ENCODE measurements at regions not wholly inside any gene's neighbourhood (a gene's known extent, or its start where the extent isn't known, plus 50 kb on each side); places are given as distances from the start of the nearest gene placed in this dataset.
"Not testable (repeated sequence)": the region's sequence is repeated elsewhere in the genome, so short reads cannot be mapped to it uniquely, and the experiment has no call there.

GRCh38 chr9:7665874-7666273, 133.7 kb downstream of the DMAC1 start:
- no peaks in the 10 kb centered on the region for H3K27me3 ChIP-seq (replicated peaks)
- H3K9me3 ChIP-seq (replicated peaks), result no peaks in the 10 kb centered on the region
- no peaks in the 10 kb centered on the region for H3K4me1 ChIP-seq (replicated peaks)
- no peak for DNase-seq (ENCODE audit: low read depth in 1 of 2, low spot score in 2 of 2)
- no peaks in the 10 kb centered on the region for H3K36me3 ChIP-seq
- H3K27ac ChIP-seq, result no peak overlapping the region
- no peak overlapping the region for H3K4me3 ChIP-seq

DNA sequence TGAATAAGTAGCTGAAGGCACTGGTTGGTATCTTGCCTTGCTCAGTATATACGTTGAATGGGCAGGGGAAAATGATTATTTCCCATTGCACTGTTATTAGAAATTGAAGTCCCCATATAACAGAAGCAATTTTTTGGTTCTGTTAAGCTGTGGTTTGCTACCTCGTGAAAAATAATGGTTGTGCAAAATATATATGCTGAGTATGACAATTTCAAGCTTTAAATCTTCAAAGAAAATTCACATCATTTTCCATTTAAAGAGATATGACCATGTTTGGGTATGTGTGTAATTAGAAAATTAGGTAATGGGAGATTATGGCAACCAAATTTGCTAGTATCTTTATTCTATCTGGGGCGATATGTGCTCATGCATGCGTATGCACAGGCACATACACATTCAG, 139.8 kb downstream of the DMAC1 start:
- no peak overlapping the region for H3K4me3 ChIP-seq
- no peak for DNase-seq (ENCODE audit: low read depth in 1 of 2, low spot score in 2 of 2)
- no peaks in the 10 kb centered on the region for H3K9me3 ChIP-seq (replicated peaks)
- H3K27me3 ChIP-seq (replicated peaks), result no peaks in the 10 kb centered on the region
- no peak overlapping the region for H3K27ac ChIP-seq
- no peaks in the 10 kb centered on the region for H3K4me1 ChIP-seq (replicated peaks)
- H3K36me3 ChIP-seq, result no peaks in the 10 kb centered on the region

DNA sequence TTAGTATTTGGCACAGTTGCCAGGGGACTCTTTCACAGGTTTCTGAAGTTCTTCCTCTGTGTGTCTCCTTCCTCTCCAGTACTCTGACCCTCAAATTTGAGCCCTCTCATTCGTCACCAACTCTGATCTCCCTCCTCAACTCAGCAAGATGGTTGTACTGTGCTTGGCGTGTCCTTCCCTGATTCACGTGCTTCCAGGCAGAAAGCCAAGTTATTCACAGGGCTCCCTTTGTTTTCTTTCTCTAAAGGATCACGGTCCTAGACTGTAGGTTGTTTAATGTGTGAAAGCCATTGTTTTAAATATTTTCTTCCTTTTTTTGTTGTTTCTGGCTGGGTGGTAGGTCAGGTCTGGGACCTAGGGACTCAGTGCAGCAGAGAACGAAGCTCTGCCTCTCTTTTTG, 142.9 kb downstream of the DMAC1 start:
- no peak overlapping the region for H3K27ac ChIP-seq
- no peak for DNase-seq (ENCODE audit: low read depth in 1 of 2, low spot score in 2 of 2)
- H3K4me3 ChIP-seq, result no peak overlapping the region
- H3K9me3 ChIP-seq (replicated peaks), result no peaks in the 10 kb centered on the region
- H3K4me1 ChIP-seq (replicated peaks), result no peaks in the 10 kb centered on the region
- H3K36me3 ChIP-seq, result no peaks in the 10 kb centered on the region
- no peaks in the 10 kb centered on the region for H3K27me3 ChIP-seq (replicated peaks)

- Histone ChIP-seq H3K36me3 (no peaks in the 10 kb centered on the region), H3K4me1 (replicated peaks) (no peaks in the 10 kb centered on the region), H3K4me3 (no peak overlapping the region), H3K27ac (no peak overlapping the region), H3K9me3 (replicated peaks) (no peaks in the 10 kb centered on the region), H3K27me3 (replicated peaks) (no peaks in the 10 kb centered on the region)
- no peak for DNase-seq (ENCODE audit: low read depth in 1 of 2, low spot score in 2 of 2)
These were observed 146.3 kb downstream of the DMAC1 start for GRCh38 chr9:7653262-7653661.

DNA sequence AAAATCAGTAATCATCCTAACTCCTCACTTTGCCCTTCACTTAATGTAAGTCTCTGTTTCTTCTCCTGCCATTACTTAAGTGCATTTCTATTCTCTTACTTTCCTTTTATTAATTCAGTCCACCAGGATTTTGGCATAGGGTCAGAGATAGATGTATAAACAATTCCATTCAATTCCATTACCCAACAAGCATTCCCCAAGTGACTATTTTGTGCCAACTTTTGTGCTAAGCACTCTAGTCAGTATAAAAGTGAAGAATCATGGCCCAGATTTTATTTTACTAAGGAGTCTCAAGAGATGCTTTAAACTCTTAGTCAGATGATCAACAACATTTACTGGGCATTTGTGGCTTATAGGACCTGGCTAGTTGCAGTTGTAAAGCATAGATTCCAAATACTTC, 159.3 kb downstream of the DMAC1 start:
- no peak overlapping the region for H3K27ac ChIP-seq
- H3K36me3 ChIP-seq, result no peaks in the 10 kb centered on the region
- H3K9me3 ChIP-seq (replicated peaks), result no peaks in the 10 kb centered on the region
- no peak for DNase-seq (ENCODE audit: low read depth in 1 of 2, low spot score in 2 of 2)
- H3K27me3 ChIP-seq (replicated peaks), result no peaks in the 10 kb centered on the region
- no peak overlapping the region for H3K4me3 ChIP-seq
- no peaks in the 10 kb centered on the region for H3K4me1 ChIP-seq (replicated peaks)

GRCh38 chr9:7639471-7639870, 160.1 kb downstream of the DMAC1 start:
- H3K4me1 ChIP-seq (replicated peaks), result no peaks in the 10 kb centered on the region
- DNase-seq (ENCODE audit: low read depth in 1 of 2, low spot score in 2 of 2), result no peak
- no peaks in the 10 kb centered on the region for H3K36me3 ChIP-seq
- H3K27ac ChIP-seq, result no peak overlapping the region
- H3K27me3 ChIP-seq (replicated peaks), result no peaks in the 10 kb centered on the region
- H3K4me3 ChIP-seq, result no peak overlapping the region
- no peaks in the 10 kb centered on the region for H3K9me3 ChIP-seq (replicated peaks)

DNA sequence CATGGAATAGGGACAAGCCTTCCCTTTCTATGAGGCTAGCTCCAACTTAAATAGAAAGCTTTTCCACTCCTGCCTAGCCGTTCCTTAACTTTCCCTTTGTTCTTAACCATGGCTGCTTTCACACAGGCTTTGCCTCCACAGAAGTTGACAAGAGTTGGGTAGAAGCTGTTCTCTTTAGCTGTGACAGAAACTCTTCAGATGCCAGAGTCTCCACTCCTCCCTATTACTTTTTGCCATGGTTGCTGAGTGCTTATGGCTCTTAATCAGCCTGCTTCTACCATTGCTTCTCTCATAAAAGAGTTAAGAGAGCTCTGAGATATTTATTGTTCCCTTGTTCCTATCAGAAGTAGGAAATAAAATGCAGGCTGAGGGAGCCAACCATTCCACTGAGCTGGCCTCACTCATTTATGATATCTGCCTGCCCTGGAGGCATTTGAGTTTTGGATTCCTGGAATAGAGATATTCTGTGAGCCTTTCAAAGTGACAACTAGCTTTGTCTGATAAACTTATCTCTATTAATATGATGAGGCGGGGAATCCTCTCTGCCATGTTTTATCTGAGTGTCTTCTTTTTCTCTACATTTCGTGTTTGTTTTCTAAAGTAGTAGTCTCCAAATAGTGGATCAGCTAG, 162.6 kb downstream of the DMAC1 start:
- Histone ChIP-seq H3K27ac (no peak overlapping the region), H3K4me1 (replicated peaks) (no peaks in the 10 kb centered on the region), H3K27me3 (replicated peaks) (no peaks in the 10 kb centered on the region), H3K9me3 (replicated peaks) (no peaks in the 10 kb centered on the region), H3K36me3 (no peaks in the 10 kb centered on the region), H3K4me3 (no peak overlapping the region)
- DNase-seq (ENCODE audit: low read depth in 1 of 2, low spot score in 2 of 2), result no peak

- Histone ChIP-seq H3K27ac (no peak overlapping the region), H3K4me1 (replicated peaks) (no peaks in the 10 kb centered on the region), H3K4me3 (no peak overlapping the region), H3K36me3 (no peaks in the 10 kb centered on the region), H3K9me3 (replicated peaks) (no peaks in the 10 kb centered on the region), H3K27me3 (replicated peaks) (no peaks in the 10 kb centered on the region)
- DNase-seq (ENCODE audit: low read depth in 1 of 2, low spot score in 2 of 2), result no peak
These were observed 163.3 kb downstream of the DMAC1 start for GRCh38 chr9:7636309-7636708.

DNA sequence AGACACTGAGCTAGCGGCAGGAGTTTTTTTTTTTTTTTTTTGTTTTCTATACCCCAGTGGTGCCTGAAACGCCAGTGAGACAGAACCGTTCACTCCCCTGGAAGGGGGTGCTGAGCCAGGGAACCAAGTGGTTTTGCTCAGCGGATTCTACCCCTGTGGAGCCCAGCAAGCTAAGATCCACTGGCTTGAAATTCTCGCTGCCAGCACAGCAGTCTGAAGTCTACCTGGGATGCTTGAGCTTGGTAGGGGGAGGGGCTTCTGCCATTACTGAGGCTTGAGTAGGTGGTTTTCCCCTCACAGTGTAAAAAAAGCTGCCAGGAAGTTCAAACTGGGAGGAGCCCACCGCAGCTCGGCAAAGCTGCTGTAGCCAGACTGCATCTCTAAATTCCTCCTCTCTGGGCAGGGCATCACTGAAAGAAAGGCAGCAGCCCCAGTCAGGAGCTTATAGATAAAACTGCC, 173.0 kb downstream of the DMAC1 start:
- not testable (repeated sequence) for H3K4me1 ChIP-seq (replicated peaks); H3K36me3 ChIP-seq; DNase-seq (ENCODE audit: low read depth in 1 of 2, low spot score in 2 of 2); H3K9me3 ChIP-seq (replicated peaks); H3K4me3 ChIP-seq; H3K27ac ChIP-seq; H3K27me3 ChIP-seq (replicated peaks)

- Histone ChIP-seq H3K4me3 (no peak overlapping the region), H3K27me3 (replicated peaks) (no peaks in the 10 kb centered on the region), H3K36me3 (no peaks in the 10 kb centered on the region), H3K4me1 (replicated peaks) (no peaks in the 10 kb centered on the region), H3K27ac (no peak overlapping the region), H3K9me3 (replicated peaks) (no peaks in the 10 kb centered on the region)
- no peak for DNase-seq (ENCODE audit: low read depth in 1 of 2, low spot score in 2 of 2)
These were observed 177.1 kb downstream of the DMAC1 start for GRCh38 chr9:7622481-7622880.

- H3K27me3 ChIP-seq (replicated peaks), result no peaks in the 10 kb centered on the region
- no peaks in the 10 kb centered on the region for H3K9me3 ChIP-seq (replicated peaks)
- no peak for DNase-seq (ENCODE audit: low read depth in 1 of 2, low spot score in 2 of 2)
- no peak overlapping the region for H3K4me3 ChIP-seq
- no peak overlapping the region for H3K27ac ChIP-seq
- no peaks in the 10 kb centered on the region for H3K4me1 ChIP-seq (replicated peaks)
- no peaks in the 10 kb centered on the region for H3K36me3 ChIP-seq
These were observed 184.2 kb downstream of the DMAC1 start for GRCh38 chr9:7615344-7615743.

DNA sequence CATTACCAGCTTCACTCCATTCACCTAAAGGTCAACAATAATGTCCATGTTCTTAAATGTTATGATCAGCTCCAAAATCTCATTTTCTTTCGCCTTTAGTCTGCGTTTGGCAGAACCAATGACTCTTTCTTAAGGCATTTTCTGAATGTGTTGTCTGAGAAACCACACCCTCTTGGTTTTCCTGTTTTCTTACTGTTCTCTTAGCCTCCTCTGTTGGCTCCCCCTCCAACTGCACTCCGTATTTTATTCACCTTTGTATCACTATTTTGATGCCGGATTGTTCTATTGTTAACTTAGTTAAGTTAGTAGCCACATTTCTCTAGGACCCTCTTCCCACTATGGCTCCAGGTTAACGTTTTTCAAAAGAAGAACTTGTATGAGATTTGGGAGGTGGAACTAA, 185.6 kb downstream of the DMAC1 start:
- Histone ChIP-seq H3K36me3 (no peaks in the 10 kb centered on the region), H3K4me1 (replicated peaks) (no peaks in the 10 kb centered on the region), H3K27ac (no peak overlapping the region), H3K9me3 (replicated peaks) (no peaks in the 10 kb centered on the region), H3K4me3 (no peak overlapping the region), H3K27me3 (replicated peaks) (no peaks in the 10 kb centered on the region)
- DNase-seq (ENCODE audit: low read depth in 1 of 2, low spot score in 2 of 2), result no peak

DNA sequence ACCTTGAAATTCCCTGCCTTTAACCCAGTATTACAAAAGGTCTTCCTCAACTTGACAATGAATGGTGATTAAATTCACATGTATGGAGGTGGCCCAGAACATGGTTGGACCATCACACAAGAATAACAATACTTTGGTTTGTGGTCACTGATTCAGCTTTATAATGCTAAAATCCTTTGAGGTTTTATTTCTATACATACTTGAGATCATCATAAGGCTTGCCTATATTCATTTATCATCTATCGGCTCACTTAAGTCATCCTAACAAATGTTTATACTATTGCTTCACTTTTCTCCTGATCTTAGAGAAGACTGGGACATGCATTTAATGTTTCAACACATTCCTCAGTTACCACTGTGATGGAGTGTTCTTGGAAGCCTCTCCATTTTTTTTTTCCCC, 191.3 kb downstream of the DMAC1 start:
- H3K4me1 ChIP-seq (replicated peaks), result no peaks in the 10 kb centered on the region
- H3K27ac ChIP-seq, result no peak overlapping the region
- DNase-seq (ENCODE audit: low read depth in 1 of 2, low spot score in 2 of 2), result no peak
- H3K4me3 ChIP-seq, result no peak overlapping the region
- no peaks in the 10 kb centered on the region for H3K36me3 ChIP-seq
- no peaks in the 10 kb centered on the region for H3K9me3 ChIP-seq (replicated peaks)
- H3K27me3 ChIP-seq (replicated peaks), result no peaks in the 10 kb centered on the region

- H3K4me1 ChIP-seq (replicated peaks), result no peaks in the 10 kb centered on the region
- no peaks in the 10 kb centered on the region for H3K36me3 ChIP-seq
- H3K27me3 ChIP-seq (replicated peaks), result no peaks in the 10 kb centered on the region
- no peak overlapping the region for H3K4me3 ChIP-seq
- no peak overlapping the region for H3K27ac ChIP-seq
- no peak for DNase-seq (ENCODE audit: low read depth in 1 of 2, low spot score in 2 of 2)
- H3K9me3 ChIP-seq (replicated peaks), result no peaks in the 10 kb centered on the region
These were observed 192.2 kb downstream of the DMAC1 start for GRCh38 chr9:7607421-7607820.

GRCh38 chr9:7606591-7606990, 193.0 kb downstream of the DMAC1 start:
- no peak overlapping the region for H3K27ac ChIP-seq
- H3K9me3 ChIP-seq (replicated peaks), result no peaks in the 10 kb centered on the region
- no peak overlapping the region for H3K4me3 ChIP-seq
- no peak for DNase-seq (ENCODE audit: low read depth in 1 of 2, low spot score in 2 of 2)
- H3K4me1 ChIP-seq (replicated peaks), result no peaks in the 10 kb centered on the region
- H3K27me3 ChIP-seq (replicated peaks), result no peaks in the 10 kb centered on the region
- H3K36me3 ChIP-seq, result no peaks in the 10 kb centered on the region

Data from SJSA1 (cell line).